SK-N-SH treated with all-trans-retinoic acid at 6 μM for 48 hours (cell line): ENCODE measurements at regions not wholly inside any gene's neighbourhood (a gene's known extent, or its start where the extent isn't known, plus 50 kb on each side); places are given as distances from the start of the nearest gene placed in this dataset.

ENCODE experiments used
- ATAC-seq: fragments of 200-7000 bp; cut with Tn5 transposase; 3 replicates; pipeline ENCODE4 v1.9.1; 2020; ENCODE audit warnings: mild to moderate bottlenecking, moderate library complexity
- ARNTL ChIP-seq: fragments of 450-650 bp; formaldehyde crosslinking; IDR thresholded peaks from 2 replicates; pipeline ENCODE4 v1.5.0; 2020; ENCODE audit warnings: low read depth, mild to moderate bottlenecking, moderate library complexity, borderline replicate concordance
- BACH2 ChIP-seq: fragments of 250-450 bp; sonication (Bioruptor Pico); IDR thresholded peaks from 2 replicates; pipeline ENCODE4 v1.9.0; 2021; ENCODE audit warnings: mild to moderate bottlenecking, borderline replicate concordance
- CSDC2 ChIP-seq: fragments of 250-450 bp; sonication (Bioruptor Pico); IDR thresholded peaks from 2 replicates; pipeline ENCODE4 v1.5.0; 2020; ENCODE audit warnings: mild to moderate bottlenecking, moderate library complexity
- GLIS3 ChIP-seq: fragments of 250-450 bp; sonication (Bioruptor Pico); IDR thresholded peaks from 2 replicates; pipeline ENCODE4 v1.5.0; 2020; ENCODE audit warnings: mild to moderate bottlenecking, moderate library complexity
- OSR1 ChIP-seq: fragments of 250-450 bp; sonication (Bioruptor Pico); IDR thresholded peaks from 2 replicates; pipeline ENCODE4 v1.8.0; 2022; ENCODE audit warnings: moderate library complexity, mild to moderate bottlenecking, inconsistent platforms
- PPARA ChIP-seq: fragments of 250-450 bp; sonication (Bioruptor Pico); IDR thresholded peaks from 2 replicates; pipeline ENCODE4 v1.5.0; 2020; ENCODE audit warnings: mild to moderate bottlenecking, borderline replicate concordance
- RARB ChIP-seq: fragments of 250-450 bp; sonication (Bioruptor Pico); IDR thresholded peaks from 2 replicates; pipeline ENCODE4 v1.8.0; 2021; ENCODE audit warnings: mild to moderate bottlenecking, moderate library complexity
- SNAI2 ChIP-seq: fragments of 250-450 bp; sonication (Bioruptor Pico); IDR thresholded peaks from 2 replicates; pipeline ENCODE4 v1.5.0; 2020; ENCODE audit warnings: mild to moderate bottlenecking, moderate library complexity
- TCF4 ChIP-seq: fragments of 250-450 bp; sonication (Bioruptor Pico); IDR thresholded peaks from 2 replicates; pipeline ENCODE4 v1.8.0; 2021; ENCODE audit warnings: mild to moderate bottlenecking, moderate library complexity, borderline replicate concordance
- TOX ChIP-seq: fragments of 250-450 bp; sonication (Bioruptor Pico); IDR thresholded peaks from 2 replicates; pipeline ENCODE4 v1.8.0; 2021; ENCODE audit warnings: mild to moderate bottlenecking, moderate library complexity, borderline replicate concordance
- ZC3H10 ChIP-seq: fragments of 250-450 bp; sonication (Bioruptor Pico); IDR thresholded peaks from 2 replicates; pipeline ENCODE4 v1.5.1; 2021; ENCODE audit warnings: mild to moderate bottlenecking, moderate library complexity
- ZFP3 ChIP-seq: fragments of 250-450 bp; sonication (Bioruptor Pico); IDR thresholded peaks from 2 replicates; pipeline ENCODE4 v1.5.0; 2020; ENCODE audit warnings: mild to moderate bottlenecking, moderate library complexity
- ZFP30 ChIP-seq: fragments of 450-650 bp; formaldehyde crosslinking; IDR thresholded peaks from 2 replicates; pipeline ENCODE4 v1.5.0; 2022; ENCODE audit warnings: mild to moderate bottlenecking, moderate library complexity
- ZNF70 ChIP-seq: fragments of 450-650 bp; formaldehyde crosslinking; IDR thresholded peaks from 2 replicates; pipeline ENCODE4 v1.5.0; 2020; ENCODE audit warnings: mild to moderate bottlenecking, moderate library complexity
- ZNF8 ChIP-seq: fragments of 450-650 bp; formaldehyde crosslinking; IDR thresholded peaks from 2 replicates; pipeline ENCODE4 v1.5.0; 2020; ENCODE audit warnings: mild to moderate bottlenecking, moderate library complexity
- TF ChIP-seq, protein P1 (sequence below): fragments of 250-450 bp; sonication (Bioruptor Pico); IDR thresholded peaks from 2 replicates; pipeline ENCODE4 v1.8.0; 2020; ENCODE audit warnings: mild to moderate bottlenecking, moderate library complexity, borderline replicate concordance
- TF ChIP-seq, protein P2 (sequence below): fragments of 250-450 bp; sonication (Bioruptor Pico); IDR thresholded peaks from 2 replicates; pipeline ENCODE4 v1.5.0; 2020; ENCODE audit warnings: mild to moderate bottlenecking, moderate library complexity
- TF ChIP-seq, protein P3 (sequence below): fragments of 250-450 bp; sonication (Bioruptor Pico); IDR thresholded peaks from 2 replicates; pipeline ENCODE4 v1.5.1; 2021; ENCODE audit warnings: mild to moderate bottlenecking, moderate library complexity

- TF ChIP-seq TCF4, result peak; percentile 37; the same call in 1 of the 2 replicates
- no peak for TF ChIP-seq RARB (CRISPR knock-in tag)
- TF ChIP-seq, all 23 proteins: peak for 1
- ATAC-seq, result no peak
Observed at GRCh38 chr12:89260841-89261637, 91.3 kb downstream of the DUSP6 start.

DNA sequence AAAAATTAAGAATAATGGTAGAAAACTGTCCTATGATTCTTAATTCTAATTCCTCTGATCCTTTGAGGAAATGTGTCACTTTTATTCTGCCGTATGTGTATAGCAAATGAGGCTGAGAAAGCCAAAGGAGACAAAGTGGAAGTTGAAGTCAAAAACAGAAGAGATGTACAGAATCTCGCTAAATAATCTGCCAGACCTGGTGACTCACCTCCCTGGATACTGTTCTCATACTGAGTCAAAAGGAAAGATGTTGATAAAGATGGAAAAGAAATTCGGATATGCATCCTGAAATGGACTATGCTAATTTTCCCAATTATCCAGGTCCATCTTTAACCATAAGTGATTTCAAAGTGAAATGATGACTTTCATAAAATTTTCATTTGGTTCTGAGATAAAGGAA, 92.5 kb downstream of the DUSP6 start:
- TF ChIP-seq ZNF70 (CRISPR knock-in tag) (no peak), BACH2 (CRISPR knock-in tag) (no peak), ZFP30 (no peak), OSR1 (no peak), TCF4 (no peak), ARNTL (CRISPR knock-in tag) (no peak), CSDC2 (CRISPR knock-in tag) (no peak)
- TF ChIP-seq, protein P1, sequence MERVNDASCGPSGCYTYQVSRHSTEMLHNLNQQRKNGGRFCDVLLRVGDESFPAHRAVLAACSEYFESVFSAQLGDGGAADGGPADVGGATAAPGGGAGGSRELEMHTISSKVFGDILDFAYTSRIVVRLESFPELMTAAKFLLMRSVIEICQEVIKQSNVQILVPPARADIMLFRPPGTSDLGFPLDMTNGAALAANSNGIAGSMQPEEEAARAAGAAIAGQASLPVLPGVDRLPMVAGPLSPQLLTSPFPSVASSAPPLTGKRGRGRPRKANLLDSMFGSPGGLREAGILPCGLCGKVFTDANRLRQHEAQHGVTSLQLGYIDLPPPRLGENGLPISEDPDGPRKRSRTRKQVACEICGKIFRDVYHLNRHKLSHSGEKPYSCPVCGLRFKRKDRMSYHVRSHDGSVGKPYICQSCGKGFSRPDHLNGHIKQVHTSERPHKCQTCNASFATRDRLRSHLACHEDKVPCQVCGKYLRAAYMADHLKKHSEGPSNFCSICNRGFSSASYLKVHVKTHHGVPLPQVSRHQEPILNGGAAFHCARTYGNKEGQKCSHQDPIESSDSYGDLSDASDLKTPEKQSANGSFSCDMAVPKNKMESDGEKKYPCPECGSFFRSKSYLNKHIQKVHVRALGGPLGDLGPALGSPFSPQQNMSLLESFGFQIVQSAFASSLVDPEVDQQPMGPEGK (CRISPR knock-in tag), result no peak
- no peak for ATAC-seq

DNA sequence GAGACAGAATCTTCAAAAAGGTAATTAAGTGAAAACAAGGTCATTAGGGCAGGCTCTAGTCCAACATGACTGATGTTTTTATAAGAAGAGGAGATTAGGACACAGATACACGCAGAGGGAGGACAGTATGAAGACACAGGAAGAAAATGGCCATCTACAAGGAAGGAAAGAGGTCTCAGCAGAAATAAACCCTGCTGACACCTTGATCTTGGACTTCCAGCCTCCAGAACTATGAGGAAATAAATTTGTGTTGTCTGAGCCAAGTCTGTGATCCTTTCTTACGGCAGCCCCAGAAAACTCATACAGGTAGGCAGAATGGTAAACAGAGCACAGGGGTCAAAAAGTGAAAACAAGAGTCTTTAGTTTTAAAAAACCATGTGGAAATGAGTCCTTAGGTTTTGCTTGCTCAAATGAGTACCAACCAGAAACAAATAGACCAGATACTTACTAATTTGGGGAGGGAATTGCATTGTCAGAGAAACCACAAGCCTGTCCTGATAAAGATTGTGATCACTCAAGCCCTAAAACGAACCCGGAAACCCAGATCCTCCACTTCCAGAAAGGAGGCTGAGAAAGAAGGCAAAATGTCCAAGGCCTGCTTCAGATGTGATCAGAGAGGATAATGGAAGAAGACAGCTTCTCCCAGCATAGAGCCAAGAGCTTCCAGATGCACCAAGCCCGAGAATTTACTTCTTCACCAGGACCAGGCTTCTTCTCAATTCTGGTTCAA, 93.9 kb downstream of the DUSP6 start:
- no peak for ATAC-seq

DNA sequence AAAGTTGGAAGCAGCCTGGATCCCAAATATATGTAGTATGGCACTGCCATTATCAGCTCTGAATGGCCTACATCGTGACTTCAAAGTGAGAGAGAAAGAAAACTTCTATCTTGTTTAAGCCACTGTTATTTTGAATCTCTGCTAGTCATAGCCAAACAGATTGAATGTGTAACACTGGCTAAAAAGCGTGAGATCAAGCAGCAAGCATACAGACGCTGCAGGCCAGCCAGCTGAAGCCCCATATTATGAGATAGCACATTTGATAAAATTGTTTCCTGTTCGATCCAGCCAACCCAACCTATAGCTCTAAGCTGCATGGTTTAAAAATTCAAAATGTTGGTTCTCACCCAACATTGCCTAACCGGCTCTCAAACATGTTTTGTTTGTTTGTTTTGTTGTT, 95.0 kb downstream of the DUSP6 start:
- TF ChIP-seq, protein P2, sequence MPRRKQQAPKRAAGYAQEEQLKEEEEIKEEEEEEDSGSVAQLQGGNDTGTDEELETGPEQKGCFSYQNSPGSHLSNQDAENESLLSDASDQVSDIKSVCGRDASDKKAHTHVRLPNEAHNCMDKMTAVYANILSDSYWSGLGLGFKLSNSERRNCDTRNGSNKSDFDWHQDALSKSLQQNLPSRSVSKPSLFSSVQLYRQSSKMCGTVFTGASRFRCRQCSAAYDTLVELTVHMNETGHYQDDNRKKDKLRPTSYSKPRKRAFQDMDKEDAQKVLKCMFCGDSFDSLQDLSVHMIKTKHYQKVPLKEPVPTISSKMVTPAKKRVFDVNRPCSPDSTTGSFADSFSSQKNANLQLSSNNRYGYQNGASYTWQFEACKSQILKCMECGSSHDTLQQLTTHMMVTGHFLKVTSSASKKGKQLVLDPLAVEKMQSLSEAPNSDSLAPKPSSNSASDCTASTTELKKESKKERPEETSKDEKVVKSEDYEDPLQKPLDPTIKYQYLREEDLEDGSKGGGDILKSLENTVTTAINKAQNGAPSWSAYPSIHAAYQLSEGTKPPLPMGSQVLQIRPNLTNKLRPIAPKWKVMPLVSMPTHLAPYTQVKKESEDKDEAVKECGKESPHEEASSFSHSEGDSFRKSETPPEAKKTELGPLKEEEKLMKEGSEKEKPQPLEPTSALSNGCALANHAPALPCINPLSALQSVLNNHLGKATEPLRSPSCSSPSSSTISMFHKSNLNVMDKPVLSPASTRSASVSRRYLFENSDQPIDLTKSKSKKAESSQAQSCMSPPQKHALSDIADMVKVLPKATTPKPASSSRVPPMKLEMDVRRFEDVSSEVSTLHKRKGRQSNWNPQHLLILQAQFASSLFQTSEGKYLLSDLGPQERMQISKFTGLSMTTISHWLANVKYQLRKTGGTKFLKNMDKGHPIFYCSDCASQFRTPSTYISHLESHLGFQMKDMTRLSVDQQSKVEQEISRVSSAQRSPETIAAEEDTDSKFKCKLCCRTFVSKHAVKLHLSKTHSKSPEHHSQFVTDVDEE (CRISPR knock-in tag), result 0 out of 2 replicates have a peak, but pooled peaks have one; percentile 38
- no peak for TF ChIP-seq ZC3H10 (CRISPR knock-in tag)
- ATAC-seq, result no peak

More for the DNA sequence above, 93.9 kb downstream of the DUSP6 start:
- no peak for TF ChIP-seq ZFP3 (CRISPR knock-in tag)
- TF ChIP-seq ZFP30, result no peak
- no peak for TF ChIP-seq PPARA (CRISPR knock-in tag)

- ATAC-seq, result no peak
- TF ChIP-seq TCF4 (no peak), PPARA (CRISPR knock-in tag) (no peak), ZNF8 (CRISPR knock-in tag) (no peak), SNAI2 (CRISPR knock-in tag) (no peak), TOX (CRISPR knock-in tag) (no peak)
- TF ChIP-seq, protein P3, sequence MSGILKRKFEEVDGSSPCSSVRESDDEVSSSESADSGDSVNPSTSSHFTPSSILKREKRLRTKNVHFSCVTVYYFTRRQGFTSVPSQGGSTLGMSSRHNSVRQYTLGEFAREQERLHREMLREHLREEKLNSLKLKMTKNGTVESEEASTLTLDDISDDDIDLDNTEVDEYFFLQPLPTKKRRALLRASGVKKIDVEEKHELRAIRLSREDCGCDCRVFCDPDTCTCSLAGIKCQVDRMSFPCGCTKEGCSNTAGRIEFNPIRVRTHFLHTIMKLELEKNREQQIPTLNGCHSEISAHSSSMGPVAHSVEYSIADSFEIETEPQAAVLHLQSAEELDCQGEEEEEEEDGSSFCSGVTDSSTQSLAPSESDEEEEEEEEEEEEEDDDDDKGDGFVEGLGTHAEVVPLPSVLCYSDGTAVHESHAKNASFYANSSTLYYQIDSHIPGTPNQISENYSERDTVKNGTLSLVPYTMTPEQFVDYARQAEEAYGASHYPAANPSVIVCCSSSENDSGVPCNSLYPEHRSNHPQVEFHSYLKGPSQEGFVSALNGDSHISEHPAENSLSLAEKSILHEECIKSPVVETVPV (CRISPR knock-in tag), result no peak
Observed at GRCh38 chr12:89256060-89256459, 96.2 kb downstream of the DUSP6 start.

DNA sequence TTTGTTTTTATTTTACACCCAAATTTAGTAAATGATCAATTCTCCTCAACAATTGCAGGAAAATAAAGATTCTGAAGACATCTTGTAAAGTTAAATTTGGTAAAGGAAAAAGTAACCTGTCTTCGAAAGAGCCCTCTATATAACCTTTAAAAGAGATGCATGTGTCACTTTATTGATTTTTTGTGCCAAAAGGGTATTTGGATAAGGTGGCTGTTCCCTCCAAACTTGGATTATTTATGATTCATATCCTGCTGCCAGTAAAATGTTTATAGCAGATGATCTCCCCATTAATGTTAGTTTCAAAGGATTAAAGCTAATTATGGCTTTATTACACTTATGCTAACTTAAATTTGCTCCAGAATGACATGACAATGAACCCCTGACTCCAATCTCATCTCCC, 98.8 kb downstream of the DUSP6 start:
- TF ChIP-seq ARNTL (CRISPR knock-in tag), result no peak
- no peak for TF ChIP-seq SNAI2 (CRISPR knock-in tag)
- no peak for TF ChIP-seq TOX (CRISPR knock-in tag)
- TF ChIP-seq, protein P1 (CRISPR knock-in tag), result no peak
- TF ChIP-seq, protein P3 (CRISPR knock-in tag), result no peak
- no peak for TF ChIP-seq ZNF70 (CRISPR knock-in tag)
- no peak for TF ChIP-seq OSR1
- TF ChIP-seq ZFP30, result no peak
- TF ChIP-seq ZNF8 (CRISPR knock-in tag), result no peak
- no peak for TF ChIP-seq PPARA (CRISPR knock-in tag)
- no peak for TF ChIP-seq GLIS3 (CRISPR knock-in tag)
- TF ChIP-seq, all 23 proteins: peak for 0
- ATAC-seq, result no peak
